ENCODE measurements at regions not wholly inside any gene's neighbourhood (a gene's known extent, or its start where the extent isn't known, plus 50 kb on each side); places are given as distances from the start of the nearest gene placed in this dataset.

DNA sequence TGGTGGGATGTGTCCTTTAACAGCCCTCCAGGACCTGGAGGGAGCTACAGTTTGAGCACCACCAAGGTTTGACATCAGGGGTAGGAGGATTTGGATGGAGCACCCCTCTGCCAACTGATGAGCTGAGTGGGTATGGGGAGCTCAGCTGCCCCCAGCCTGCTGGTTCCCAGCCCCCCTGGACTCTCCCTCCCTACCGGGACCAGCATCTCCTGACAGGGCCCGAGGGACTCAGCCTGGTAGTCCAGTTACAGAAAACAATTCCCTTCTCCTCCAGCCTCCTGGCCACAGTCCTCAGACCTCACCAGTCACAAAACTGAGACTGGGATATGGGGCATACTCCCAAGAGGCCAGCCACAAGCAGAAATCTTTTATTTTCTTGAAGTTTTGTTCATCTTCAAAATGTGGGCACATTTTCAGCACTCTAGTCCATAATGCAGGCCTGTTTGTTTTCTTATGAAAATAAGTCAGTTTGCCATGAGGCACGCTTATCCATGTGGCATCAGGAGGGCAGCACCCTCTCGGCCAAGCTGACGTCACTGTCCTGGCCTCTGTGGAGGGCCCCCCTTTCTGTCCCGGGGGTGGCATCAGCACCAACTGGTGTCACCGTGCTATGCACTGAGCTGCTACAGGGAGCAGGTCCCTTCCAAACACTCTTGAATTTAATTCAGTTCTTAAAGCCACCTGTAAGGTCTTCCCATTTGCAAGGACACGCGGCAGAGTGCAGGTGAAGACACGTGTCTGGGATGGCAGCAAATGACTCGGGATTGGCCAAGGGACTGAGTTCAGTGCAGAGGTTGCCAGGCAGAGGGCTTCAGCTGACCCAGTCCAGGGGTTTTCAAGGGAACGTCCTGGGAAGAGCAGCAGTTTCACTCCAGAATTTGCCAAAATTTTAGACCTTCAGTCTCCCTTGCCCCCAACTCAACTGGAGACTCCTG lies 187.6 kb downstream of the GADD45G start:
- no peak for DNase-seq
- TF ChIP-seq POLR2A (IDR thresholded peaks at IDR 0.05; ENCODE audit: low read length) (no peak), GATA1 (IDR thresholded peaks at IDR 0.05; ENCODE audit: low read depth, low read length) (no peak)

DNA sequence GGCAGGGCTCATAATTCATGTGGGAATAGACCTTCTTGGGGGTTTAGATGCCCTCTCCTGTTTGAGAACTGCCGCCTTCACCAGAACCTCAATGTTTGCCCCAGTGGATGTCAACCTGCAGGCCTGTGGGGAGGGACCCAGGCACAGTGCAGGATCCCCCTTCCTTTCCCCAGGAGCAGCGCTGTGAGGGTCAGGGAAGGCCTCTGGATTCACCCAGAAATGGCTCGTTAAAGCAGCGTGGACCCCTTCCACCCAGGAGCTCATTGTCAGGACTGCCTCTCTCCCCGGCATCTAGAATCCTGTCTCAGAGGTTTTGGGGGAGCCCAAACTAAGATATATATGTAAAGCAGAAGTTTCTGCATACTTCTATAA lies 188.3 kb downstream of the GADD45G start:
- TF ChIP-seq POLR2A (IDR thresholded peaks at IDR 0.05; ENCODE audit: low read length) (no peak), GATA1 (IDR thresholded peaks at IDR 0.05; ENCODE audit: low read depth, low read length) (no peak)
- no peak for DNase-seq

DNA sequence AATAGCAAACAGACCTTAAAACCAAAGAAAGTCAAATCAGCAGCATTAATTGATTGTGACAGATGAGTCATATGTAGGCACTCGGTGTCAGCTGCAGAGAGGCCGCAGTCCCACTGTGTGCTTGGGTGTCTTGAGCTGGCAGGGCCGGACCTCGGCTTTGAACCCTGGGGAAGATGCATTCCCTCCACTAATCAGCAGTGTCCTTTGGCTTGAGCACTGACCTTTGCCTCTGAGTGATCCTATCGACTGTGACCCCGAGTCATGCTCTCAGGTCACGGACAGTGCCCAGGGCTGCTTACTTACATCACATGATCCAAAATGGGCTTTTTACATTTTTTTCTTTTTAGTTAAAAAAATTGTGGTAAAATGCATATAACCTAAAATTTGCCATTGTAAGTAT lies 188.7 kb downstream of the GADD45G start:
- no peak for TF ChIP-seq POLR2A (IDR thresholded peaks at IDR 0.05; ENCODE audit: low read length)
- no peak for TF ChIP-seq GATA1 (IDR thresholded peaks at IDR 0.05; ENCODE audit: low read depth, low read length)
- no peak for DNase-seq

DNA sequence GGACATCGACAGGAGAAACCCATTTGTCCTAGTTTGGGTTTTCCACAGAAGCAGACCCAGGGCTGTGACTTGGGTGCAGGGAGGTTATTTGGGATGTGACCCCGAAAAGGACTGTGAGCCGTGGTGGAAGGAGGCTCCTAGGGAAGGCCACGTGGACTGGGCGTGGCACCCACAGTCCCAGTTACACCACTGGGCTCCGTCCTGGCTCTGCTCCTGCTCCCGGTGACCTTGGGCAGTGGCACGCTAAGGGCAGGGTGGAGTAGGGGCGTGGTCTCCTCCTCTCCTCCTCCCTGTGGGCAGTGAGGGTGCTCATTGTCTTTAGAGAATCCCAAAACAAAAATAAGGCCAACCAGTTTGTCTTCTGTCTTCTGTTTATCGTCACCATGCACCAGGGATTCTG lies 190.1 kb downstream of the GADD45G start:
- DNase-seq, result no peak
- no peak for TF ChIP-seq POLR2A (IDR thresholded peaks at IDR 0.05; ENCODE audit: low read length)
- no peak for TF ChIP-seq GATA1 (IDR thresholded peaks at IDR 0.05; ENCODE audit: low read depth, low read length)

DNA sequence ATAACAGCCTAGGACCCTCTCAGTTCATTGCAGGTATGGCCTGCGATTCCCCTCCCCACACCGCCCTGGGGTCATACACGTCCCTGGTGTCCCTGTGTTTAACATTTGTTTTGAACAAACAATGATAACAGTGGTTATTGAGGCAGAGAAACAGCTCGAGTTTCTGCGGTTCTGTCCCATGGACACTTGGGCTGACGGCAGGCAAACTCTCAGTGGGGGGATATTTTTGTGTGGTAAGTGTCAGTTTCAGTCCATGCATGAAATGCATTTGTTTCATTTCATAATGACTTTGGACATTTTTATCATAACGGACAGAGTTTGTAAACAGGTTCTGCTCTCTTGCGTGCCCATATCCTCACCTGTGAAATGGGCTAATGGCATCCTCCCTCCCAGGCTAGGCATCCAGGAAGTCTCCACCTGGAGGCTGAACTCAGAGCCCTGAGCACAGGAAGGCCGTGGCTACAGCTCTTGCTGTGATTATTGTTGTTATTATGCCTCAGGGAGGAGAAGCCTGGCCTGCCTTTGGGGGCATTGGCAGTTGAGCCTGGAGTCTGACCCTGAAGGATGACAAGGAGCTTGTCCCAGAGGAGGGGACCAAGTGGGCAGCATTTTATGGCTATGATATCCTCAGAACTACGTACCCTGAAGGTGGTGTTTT lies 190.9 kb downstream of the GADD45G start:
- DNase-seq, result no peak
- no peak for TF ChIP-seq GATA1 (IDR thresholded peaks at IDR 0.05; ENCODE audit: low read depth, low read length)

DNA sequence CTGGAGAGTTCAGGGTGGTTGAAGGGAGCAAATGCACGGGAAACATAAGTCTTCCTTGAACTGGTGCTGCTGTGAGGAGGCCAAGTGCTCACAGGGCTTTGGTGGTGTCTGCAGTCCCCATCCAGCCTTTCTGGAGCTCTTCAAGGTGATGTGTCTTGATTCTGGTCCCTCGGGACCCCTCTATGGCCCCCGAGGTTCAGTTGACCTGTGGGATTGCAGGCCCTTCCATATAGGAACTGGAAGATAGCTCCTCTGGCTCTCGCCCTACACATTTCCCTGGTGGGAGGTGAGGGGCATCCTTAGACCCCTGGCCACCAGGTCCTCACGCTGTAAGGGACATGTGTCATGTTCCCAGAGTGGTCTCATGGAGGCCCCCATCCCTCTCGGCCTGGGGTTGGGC lies 191.8 kb downstream of the GADD45G start:
- DNase-seq, result no peak
- TF ChIP-seq POLR2A (IDR thresholded peaks at IDR 0.05; ENCODE audit: low read length), result no peak
- TF ChIP-seq GATA1 (IDR thresholded peaks at IDR 0.05; ENCODE audit: low read depth, low read length), result no peak

DNA sequence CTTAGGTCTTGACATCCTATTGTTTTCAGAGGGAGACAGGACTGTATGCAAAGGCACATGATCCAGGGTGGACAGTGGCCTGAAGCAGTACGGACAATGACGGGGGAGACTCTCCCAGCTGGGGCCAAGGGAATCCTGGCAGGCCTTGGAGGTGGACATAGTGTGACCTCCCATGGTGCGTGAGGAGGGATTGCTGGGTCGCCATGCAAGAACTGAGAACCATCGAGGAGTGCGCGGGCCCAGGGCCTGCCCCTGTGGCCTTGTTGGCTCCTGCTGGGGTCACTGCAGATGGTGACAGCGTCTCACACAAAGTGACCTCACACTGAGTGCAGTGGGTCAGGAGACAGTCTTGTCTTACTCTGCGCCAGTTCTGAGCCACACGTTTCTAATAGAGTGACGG lies 192.4 kb downstream of the GADD45G start:
- no peak for DNase-seq
- TF ChIP-seq GATA1 (IDR thresholded peaks at IDR 0.05; ENCODE audit: low read depth, low read length) (no peak), POLR2A (IDR thresholded peaks at IDR 0.05; ENCODE audit: low read length) (no peak)

DNA sequence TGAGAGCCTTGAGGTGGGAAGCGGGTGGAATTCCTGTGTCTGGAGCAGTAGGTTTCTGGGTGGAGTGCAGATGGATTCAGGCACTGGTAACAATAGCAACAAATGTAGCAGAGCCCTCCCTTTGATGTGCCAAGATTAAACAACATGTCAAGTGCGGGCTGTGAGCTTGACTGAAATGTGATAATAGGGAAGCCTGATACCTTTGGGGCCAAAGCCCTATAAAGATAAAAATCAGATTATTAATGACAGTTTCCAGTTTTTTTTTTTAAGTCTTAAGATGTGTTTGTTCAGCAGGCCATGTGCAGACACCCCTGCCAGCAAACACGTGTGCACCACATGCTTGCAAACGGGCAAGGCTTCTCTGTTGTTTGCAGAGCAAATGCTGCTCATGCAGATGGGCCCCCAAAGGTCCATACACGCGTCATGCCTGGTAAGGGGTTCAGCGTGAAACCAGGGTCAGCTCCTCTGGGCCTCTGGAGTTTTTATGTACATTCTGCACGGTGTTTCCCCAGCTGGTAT lies 193.2 kb downstream of the GADD45G start:
- DNase-seq, result no peak
- TF ChIP-seq POLR2A (IDR thresholded peaks at IDR 0.05; ENCODE audit: low read length) (no peak), GATA1 (IDR thresholded peaks at IDR 0.05; ENCODE audit: low read depth, low read length) (no peak)

DNA sequence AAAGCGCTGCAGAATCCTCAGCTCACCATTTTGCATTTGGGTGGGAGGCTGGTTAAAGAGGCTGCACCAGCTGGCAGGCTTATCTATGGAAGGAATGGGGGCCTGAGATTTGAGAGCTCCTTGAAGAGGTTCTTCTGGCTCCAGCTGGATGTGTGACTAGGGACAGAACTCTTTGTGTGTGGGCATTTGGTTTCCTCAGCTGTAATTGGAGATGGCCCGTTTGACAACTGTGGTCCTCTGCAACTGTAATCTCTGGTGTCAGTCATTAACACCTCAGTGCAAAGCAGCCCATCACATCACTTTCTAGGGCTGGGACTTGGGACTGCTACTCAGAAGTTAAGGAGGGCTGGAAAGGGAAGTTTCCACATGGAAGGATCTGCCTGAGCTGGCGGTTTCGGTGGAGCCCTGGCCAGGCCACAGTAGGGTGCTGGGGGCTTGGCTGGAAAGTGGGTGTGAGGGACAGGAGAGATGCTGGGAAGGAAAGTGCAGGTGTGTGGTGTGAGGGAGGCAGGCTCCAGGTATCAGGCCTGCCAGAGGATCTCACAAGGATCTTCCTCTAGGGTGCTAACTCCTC lies 193.8 kb downstream of the GADD45G start:
- TF ChIP-seq POLR2A (IDR thresholded peaks at IDR 0.05; ENCODE audit: low read length), result no peak
- no peak for TF ChIP-seq GATA1 (IDR thresholded peaks at IDR 0.05; ENCODE audit: low read depth, low read length)
- DNase-seq, result no peak

DNA sequence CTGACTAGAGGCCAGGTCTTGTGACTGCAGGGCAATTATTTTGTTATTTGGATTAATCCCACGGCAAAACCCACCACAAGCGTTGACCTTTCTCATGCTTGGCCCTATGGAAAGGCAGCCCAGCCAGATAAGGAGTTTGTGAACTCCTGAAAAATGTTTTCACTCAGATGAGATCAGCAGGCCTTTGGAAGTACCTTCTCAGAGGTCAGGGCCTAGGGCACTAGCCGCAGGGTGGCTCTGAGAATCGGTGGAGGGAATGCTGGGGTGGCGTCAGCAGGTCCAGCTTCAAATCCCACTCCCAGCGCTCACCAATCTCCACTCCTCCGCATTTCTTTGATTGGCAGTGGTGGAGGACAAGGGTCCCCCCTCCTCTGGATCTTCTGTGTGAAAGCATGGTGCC lies 194.4 kb downstream of the GADD45G start:
- no peak for TF ChIP-seq GATA1 (IDR thresholded peaks at IDR 0.05; ENCODE audit: low read depth, low read length)
- no peak for DNase-seq

DNA sequence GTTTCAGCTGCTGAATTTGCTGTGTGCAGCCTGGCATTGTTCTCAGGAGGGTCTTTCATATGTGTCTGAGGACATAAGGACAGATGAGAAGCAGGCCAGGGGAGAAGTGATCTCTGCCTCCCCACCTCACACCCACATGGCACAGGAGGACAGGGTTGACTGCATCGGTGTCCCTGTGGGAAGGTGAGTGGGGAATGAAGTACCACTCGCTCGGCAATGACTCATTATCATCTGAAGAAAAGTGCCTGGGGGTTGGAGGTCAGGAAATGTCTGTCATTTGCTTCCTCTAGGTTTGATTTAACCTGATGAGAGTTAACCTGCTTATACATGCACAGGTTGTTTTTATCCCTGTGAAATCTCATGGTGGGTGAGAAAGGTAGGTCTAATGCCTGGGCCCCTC lies 195.0 kb downstream of the GADD45G start:
- TF ChIP-seq POLR2A (IDR thresholded peaks at IDR 0.05; ENCODE audit: low read length) (no peak), GATA1 (IDR thresholded peaks at IDR 0.05; ENCODE audit: low read depth, low read length) (no peak)
- no peak for DNase-seq

DNA sequence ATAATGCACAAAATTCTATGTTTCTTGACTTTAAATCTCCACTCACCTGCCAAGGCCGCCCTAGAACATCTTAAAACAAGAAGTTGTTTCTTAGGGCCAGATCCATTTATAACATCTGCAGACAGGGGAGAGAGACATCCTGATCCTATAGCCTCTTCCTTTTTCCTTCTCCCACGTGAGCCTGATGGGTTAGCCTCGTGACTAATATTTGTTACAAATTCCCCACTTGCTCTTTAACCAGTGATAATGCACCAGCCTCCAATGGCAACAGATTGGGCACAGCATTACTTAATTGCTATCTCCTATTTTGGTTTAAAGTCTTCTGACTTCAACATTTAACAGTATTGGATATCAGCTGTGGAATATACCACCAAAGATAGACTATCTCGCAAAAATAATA lies 196.5 kb downstream of the GADD45G start:
- no peak for DNase-seq
- TF ChIP-seq GATA1 (IDR thresholded peaks at IDR 0.05; ENCODE audit: low read depth, low read length) (no peak), POLR2A (IDR thresholded peaks at IDR 0.05; ENCODE audit: low read length) (no peak)

DNA sequence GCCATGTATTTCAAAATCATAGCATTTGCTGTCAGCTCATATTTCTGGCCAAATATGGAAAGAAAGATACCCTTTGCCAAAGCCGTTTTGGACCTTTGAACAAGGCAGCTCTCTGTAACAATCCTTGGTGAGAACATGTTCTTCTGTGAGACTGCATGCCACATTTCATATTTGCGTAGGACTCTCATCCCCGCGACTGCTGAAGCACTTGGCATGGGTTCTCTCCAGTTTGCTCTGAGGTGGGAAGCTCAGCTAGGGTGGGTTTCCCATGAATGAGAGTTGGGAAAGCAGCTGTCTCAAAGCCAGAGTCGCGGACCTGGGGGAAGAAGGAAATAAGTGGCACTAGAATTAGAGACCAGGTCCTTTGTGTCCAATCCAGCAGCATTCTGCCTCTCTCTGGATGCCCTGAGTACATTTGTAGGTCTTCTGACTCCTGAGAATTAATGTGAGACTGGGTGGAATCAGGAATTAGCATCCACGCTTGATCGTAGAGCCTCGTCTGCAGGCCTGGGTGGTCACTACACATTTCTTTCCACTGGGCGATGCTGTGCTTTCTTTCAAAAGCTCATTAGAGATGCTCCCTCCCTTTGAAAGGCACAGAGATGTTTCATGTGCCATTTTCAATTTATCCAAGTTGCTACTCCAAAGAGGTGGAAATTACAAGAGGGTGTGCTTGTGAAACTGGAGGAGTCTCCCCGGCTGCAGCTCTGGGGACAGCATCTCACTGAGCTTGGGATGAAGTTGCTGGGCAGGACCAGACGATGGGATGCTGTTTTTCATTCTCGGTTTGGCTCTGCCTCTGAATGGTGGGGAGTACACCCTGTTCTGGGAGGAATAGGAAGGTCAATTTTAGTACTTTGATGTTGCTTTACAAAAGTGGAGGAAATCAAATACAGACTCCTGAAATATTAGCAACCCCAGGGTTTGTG lies 197.2 kb downstream of the GADD45G start:
- DNase-seq, result no peak
- TF ChIP-seq POLR2A (IDR thresholded peaks at IDR 0.05; ENCODE audit: low read length) (no peak), GATA1 (IDR thresholded peaks at IDR 0.05; ENCODE audit: low read depth, low read length) (no peak)
